ENCODE measurements at regions not wholly inside any gene's neighbourhood (a gene's known extent, or its start where the extent isn't known, plus 50 kb on each side); places are given as distances from the start of the nearest gene placed in this dataset.
"Not testable (repeated sequence)": the region's sequence is repeated elsewhere in the genome, so short reads cannot be mapped to it uniquely, and the experiment has no call there.

DNA sequence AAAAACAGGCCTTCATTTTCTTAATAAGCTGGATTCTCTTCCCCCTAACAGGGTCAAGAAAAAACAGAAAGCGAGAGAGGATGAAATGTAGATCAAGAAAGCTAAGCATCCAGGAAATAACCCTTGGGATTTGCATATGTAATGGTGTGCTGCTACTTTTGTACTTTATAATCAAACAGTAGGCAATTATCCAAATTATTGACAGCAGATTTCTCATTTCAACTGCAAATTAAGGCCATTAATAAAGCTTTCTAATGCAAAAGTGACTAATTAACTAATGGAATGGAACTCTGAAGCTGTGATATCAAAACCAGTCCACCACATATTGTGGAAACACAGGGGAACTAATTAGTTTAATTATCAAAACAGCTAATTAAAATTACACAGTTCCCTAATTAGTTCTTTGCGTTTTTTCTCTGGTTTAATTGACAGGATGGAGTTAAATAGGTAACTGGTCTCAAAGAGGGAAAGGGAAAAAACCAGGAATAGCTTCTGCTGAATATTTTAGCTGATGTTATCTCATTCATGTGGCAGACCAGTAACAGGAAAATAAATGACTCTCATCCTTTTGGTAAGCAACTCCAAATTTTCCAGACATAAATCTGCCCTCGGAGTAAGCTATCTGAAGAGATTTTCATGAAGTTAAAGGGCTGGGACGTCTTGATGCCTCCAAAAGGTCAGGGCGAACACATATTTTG, 182.7 kb upstream of the LMO3 start:
- no peak for FAIRE-seq
- no peak for TF ChIP-seq CTCF (IDR thresholded peaks at IDR 0.05; ENCODE audit: insufficient read depth, low read length, severe bottlenecking)
- Histone ChIP-seq H3K27me3 (ENCODE audit: control insufficient read depth, insufficient read depth, low read length) (no peaks in the 10 kb centered on the region), H3K36me3 (ENCODE audit: control insufficient read depth, insufficient read depth, low read length) (no peaks in the 10 kb centered on the region), H3K4me3 (ENCODE audit: low read depth, low read length) (no peak overlapping the region)
- no peak for DNase-seq (ENCODE audit: low read depth)

DNA sequence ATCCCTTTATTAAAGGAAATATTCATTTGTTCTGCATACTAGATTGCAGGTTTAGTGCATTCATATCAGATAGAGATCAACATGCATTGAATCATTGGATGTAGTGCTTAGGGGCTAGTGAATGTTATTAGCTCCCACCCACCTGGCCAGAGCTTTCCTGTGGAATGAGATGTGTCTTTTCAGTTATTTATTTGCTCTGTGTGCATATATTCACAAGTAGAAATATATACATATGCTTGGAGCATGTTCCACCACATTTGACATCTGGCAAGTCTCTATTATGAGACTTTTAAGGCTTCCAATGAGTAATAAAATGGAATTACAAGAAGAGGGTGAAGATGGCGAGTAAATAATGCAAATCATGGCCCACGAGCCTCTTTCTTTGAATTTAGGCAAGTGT, 180.0 kb upstream of the LMO3 start:
- FAIRE-seq (no peak), DNase-seq (ENCODE audit: low read depth) (no peak)
- no peaks in the 10 kb centered on the region for H3K36me3 ChIP-seq (ENCODE audit: control insufficient read depth, insufficient read depth, low read length)
- TF ChIP-seq CTCF (IDR thresholded peaks at IDR 0.05; ENCODE audit: insufficient read depth, low read length, severe bottlenecking): no peak
- H3K4me3 ChIP-seq (ENCODE audit: low read depth, low read length): no peak overlapping the region
- no peaks in the 10 kb centered on the region for H3K27me3 ChIP-seq (ENCODE audit: control insufficient read depth, insufficient read depth, low read length)

DNA sequence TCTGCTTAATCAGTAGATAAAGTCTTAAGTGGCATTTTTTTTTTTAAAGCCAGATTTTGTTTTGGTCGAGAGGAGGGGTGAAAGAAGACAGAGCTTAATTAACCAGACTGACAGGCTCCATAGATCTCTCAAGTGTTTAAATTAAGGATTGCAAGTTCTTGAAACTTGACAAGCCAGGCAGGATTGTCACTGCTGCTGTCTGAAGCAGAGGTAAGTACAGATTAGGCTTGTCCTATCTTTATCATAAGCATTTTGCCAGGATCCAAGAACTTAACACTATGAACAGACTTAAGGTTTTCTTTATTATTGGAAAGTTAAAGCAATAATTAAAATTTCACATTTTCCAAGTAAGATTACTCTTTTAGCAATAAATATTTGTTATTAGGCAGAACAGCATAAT, 179.6 kb upstream of the LMO3 start:
- Histone ChIP-seq H3K4me3 (ENCODE audit: low read depth, low read length) (no peak overlapping the region), H3K36me3 (ENCODE audit: control insufficient read depth, insufficient read depth, low read length) (no peaks in the 10 kb centered on the region), H3K27me3 (ENCODE audit: control insufficient read depth, insufficient read depth, low read length) (no peaks in the 10 kb centered on the region)
- no peak for FAIRE-seq
- no peak for DNase-seq (ENCODE audit: low read depth)
- no peak for TF ChIP-seq CTCF (IDR thresholded peaks at IDR 0.05; ENCODE audit: insufficient read depth, low read length, severe bottlenecking)

- H3K36me3 ChIP-seq (ENCODE audit: control insufficient read depth, insufficient read depth, low read length); DNase-seq (ENCODE audit: low read depth); H3K27me3 ChIP-seq (ENCODE audit: control insufficient read depth, insufficient read depth, low read length); FAIRE-seq; H3K4me3 ChIP-seq (ENCODE audit: low read depth, low read length): not testable (repeated sequence)
Measured at GRCh38 chr12:16769129-16769528, 163.2 kb upstream of the LMO3 start.

- FAIRE-seq: no peak
- no peak overlapping the region for H3K4me3 ChIP-seq (ENCODE audit: low read depth, low read length)
- no peak for TF ChIP-seq CTCF (IDR thresholded peaks at IDR 0.05; ENCODE audit: insufficient read depth, low read length, severe bottlenecking)
Measured at GRCh38 chr12:16766736-16767135, 160.8 kb upstream of the LMO3 start.

DNA sequence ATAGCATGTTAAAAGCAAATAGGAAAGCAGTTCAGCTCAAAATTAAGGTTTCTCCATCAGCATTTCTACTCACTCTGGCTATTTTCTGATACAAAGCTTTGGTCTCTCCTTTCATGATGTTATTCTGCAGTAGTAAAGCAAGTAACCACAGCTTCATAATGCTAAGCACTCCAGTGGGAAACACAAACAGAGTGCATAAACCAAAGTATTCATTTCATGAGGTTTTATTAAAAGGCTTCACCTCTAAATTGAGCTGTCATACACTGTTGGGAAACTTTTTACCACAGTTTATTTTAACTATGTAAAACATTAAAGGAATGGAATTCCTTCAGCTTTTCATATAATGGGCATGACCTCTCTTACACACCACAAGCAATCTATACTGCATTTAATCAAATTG, 157.9 kb upstream of the LMO3 start:
- no peak for DNase-seq (ENCODE audit: low read depth)
- no peaks in the 10 kb centered on the region for H3K27me3 ChIP-seq (ENCODE audit: control insufficient read depth, insufficient read depth, low read length)
- FAIRE-seq: no peak

More at GRCh38 chr12:16766736-16767135, 160.8 kb upstream of the LMO3 start:
- Histone ChIP-seq H3K27me3 (ENCODE audit: control insufficient read depth, insufficient read depth, low read length) (no peaks in the 10 kb centered on the region), H3K36me3 (ENCODE audit: control insufficient read depth, insufficient read depth, low read length) (no peaks in the 10 kb centered on the region)
- no peak for DNase-seq (ENCODE audit: low read depth)

More for the DNA sequence above, 157.9 kb upstream of the LMO3 start:
- no peak for TF ChIP-seq CTCF (IDR thresholded peaks at IDR 0.05; ENCODE audit: insufficient read depth, low read length, severe bottlenecking)
- Histone ChIP-seq H3K36me3 (ENCODE audit: control insufficient read depth, insufficient read depth, low read length) (no peaks in the 10 kb centered on the region), H3K4me3 (ENCODE audit: low read depth, low read length) (no peak overlapping the region)

Measured in bronchial epithelial cell (primary cell).